ENCODE measurements at regions not wholly inside any gene's neighbourhood (a gene's known extent, or its start where the extent isn't known, plus 50 kb on each side); places are given as distances from the start of the nearest gene placed in this dataset.

- no peak for DNase-seq (ENCODE audit: low read depth in 2 of 2)
Observed at GRCh38 chr11:109859045-109859724, 234.0 kb upstream of the ZC3H12C start.

GRCh38 chr11:109862835-109863234 lies 230.4 kb upstream of the ZC3H12C start:
- no peak for DNase-seq (ENCODE audit: low read depth in 2 of 2)

GRCh38 chr11:109864151-109864661 lies 229.0 kb upstream of the ZC3H12C start:
- no peak for DNase-seq (ENCODE audit: low read depth in 2 of 2)

- no peak for DNase-seq (ENCODE audit: low read depth in 2 of 2)
Observed at GRCh38 chr11:109864834-109865547, 228.2 kb upstream of the ZC3H12C start.

GRCh38 chr11:109865548-109866186 lies 227.5 kb upstream of the ZC3H12C start:
- no peak for DNase-seq (ENCODE audit: low read depth in 2 of 2)

- no peak for DNase-seq (ENCODE audit: low read depth in 2 of 2)
Observed at GRCh38 chr11:109867784-109868183, 225.4 kb upstream of the ZC3H12C start.

GRCh38 chr11:109869536-109869935 lies 223.7 kb upstream of the ZC3H12C start:
- no peak for DNase-seq (ENCODE audit: low read depth in 2 of 2)

GRCh38 chr11:109870297-109870696 lies 222.9 kb upstream of the ZC3H12C start:
- DNase-seq (ENCODE audit: low read depth in 2 of 2), result no peak

- DNase-seq (ENCODE audit: low read depth in 2 of 2), result no peak
Observed at GRCh38 chr11:109877043-109877442, 216.1 kb upstream of the ZC3H12C start.

GRCh38 chr11:109884501-109884900 lies 208.7 kb upstream of the ZC3H12C start:
- DNase-seq (ENCODE audit: low read depth in 2 of 2), result no peak

- DNase-seq (ENCODE audit: low read depth in 2 of 2), result no peak
Observed at GRCh38 chr11:109885006-109885405, 208.2 kb upstream of the ZC3H12C start.

- no peak for DNase-seq (ENCODE audit: low read depth in 2 of 2)
Observed at GRCh38 chr11:109892321-109892794, 200.8 kb upstream of the ZC3H12C start.

- no peak for DNase-seq (ENCODE audit: low read depth in 2 of 2)
Observed at GRCh38 chr11:109894242-109894641, 198.9 kb upstream of the ZC3H12C start.

- DNase-seq (ENCODE audit: low read depth in 2 of 2), result no peak
Observed at GRCh38 chr11:109898592-109898991, 194.6 kb upstream of the ZC3H12C start.

- no peak for DNase-seq (ENCODE audit: low read depth in 2 of 2)
Observed at GRCh38 chr11:109902764-109903433, 190.3 kb upstream of the ZC3H12C start.

- DNase-seq (ENCODE audit: low read depth in 2 of 2), result no peak
Observed at GRCh38 chr11:109911488-109911887, 181.7 kb upstream of the ZC3H12C start.

GRCh38 chr11:109914038-109914437 lies 179.2 kb upstream of the ZC3H12C start:
- DNase-seq (ENCODE audit: low read depth in 2 of 2), result no peak

GRCh38 chr11:109914809-109915653 lies 178.2 kb upstream of the ZC3H12C start:
- DNase-seq (ENCODE audit: low read depth in 2 of 2), result no peak

- no peak for DNase-seq (ENCODE audit: low read depth in 2 of 2)
Observed at GRCh38 chr11:109926941-109927340, 166.3 kb upstream of the ZC3H12C start.

- DNase-seq (ENCODE audit: low read depth in 2 of 2), result no peak
Observed at GRCh38 chr11:109929308-109929707, 163.9 kb upstream of the ZC3H12C start.

GRCh38 chr11:109933126-109933525 lies 160.1 kb upstream of the ZC3H12C start:
- DNase-seq (ENCODE audit: low read depth in 2 of 2), result no peak
